ENCODE measurements at regions not wholly inside any gene's neighbourhood (a gene's known extent, or its start where the extent isn't known, plus 50 kb on each side); places are given as distances from the start of the nearest gene placed in this dataset.

GRCh38 chr17:72407931-72408330 lies 287.1 kb downstream of the SOX9 start:
- peak; percentile 70 for DNase-seq (ENCODE audit: low read depth)

- no peak for DNase-seq (ENCODE audit: low read depth)
Measured at GRCh38 chr17:72408641-72409040, 287.8 kb downstream of the SOX9 start.

- DNase-seq (ENCODE audit: low read depth), result no peak
Measured at GRCh38 chr17:72409405-72410002, 288.7 kb downstream of the SOX9 start.

- DNase-seq (ENCODE audit: low read depth), result peak; percentile 89
Measured at GRCh38 chr17:72411124-72411563, 290.3 kb downstream of the SOX9 start.

GRCh38 chr17:72412650-72413076 lies 291.8 kb downstream of the SOX9 start:
- DNase-seq (ENCODE audit: low read depth), result no peak

GRCh38 chr17:72413077-72414031 lies 292.5 kb downstream of the SOX9 start:
- no peak for DNase-seq (ENCODE audit: low read depth)

- no peak for DNase-seq (ENCODE audit: low read depth)
Measured at GRCh38 chr17:72414032-72414396, 293.2 kb downstream of the SOX9 start.

- no peak for DNase-seq (ENCODE audit: low read depth)
Measured at GRCh38 chr17:72414967-72415853, 294.4 kb downstream of the SOX9 start.

GRCh38 chr17:72416054-72416675 lies 295.3 kb downstream of the SOX9 start:
- no peak for DNase-seq (ENCODE audit: low read depth)

- DNase-seq (ENCODE audit: low read depth), result no peak
Measured at GRCh38 chr17:72416905-72417304, 296.1 kb downstream of the SOX9 start.

GRCh38 chr17:72417627-72418026 lies 296.8 kb downstream of the SOX9 start:
- no peak for DNase-seq (ENCODE audit: low read depth)

GRCh38 chr17:72419866-72420774 lies 299.3 kb downstream of the SOX9 start:
- DNase-seq (ENCODE audit: low read depth), result peak; percentile 69

GRCh38 chr17:72420775-72421127 lies 299.9 kb downstream of the SOX9 start:
- DNase-seq (ENCODE audit: low read depth), result no peak

GRCh38 chr17:72421128-72422092 lies 300.6 kb downstream of the SOX9 start:
- peak; percentile 100 for DNase-seq (ENCODE audit: low read depth)

- DNase-seq (ENCODE audit: low read depth), result no peak
Measured at GRCh38 chr17:72422204-72422504, 301.3 kb downstream of the SOX9 start.

- peak; percentile 100 for DNase-seq (ENCODE audit: low read depth)
Measured at GRCh38 chr17:72422505-72423285, 301.9 kb downstream of the SOX9 start.

GRCh38 chr17:72423286-72423589 lies 302.4 kb downstream of the SOX9 start:
- DNase-seq (ENCODE audit: low read depth), result no peak

- no peak for DNase-seq (ENCODE audit: low read depth)
Measured at GRCh38 chr17:72423718-72424117, 302.9 kb downstream of the SOX9 start.

- DNase-seq (ENCODE audit: low read depth), result no peak
Measured at GRCh38 chr17:72424505-72425117, 303.8 kb downstream of the SOX9 start.
